ENCODE measurements at regions not wholly inside any gene's neighbourhood (a gene's known extent, or its start where the extent isn't known, plus 50 kb on each side); places are given as distances from the start of the nearest gene placed in this dataset.

DNA sequence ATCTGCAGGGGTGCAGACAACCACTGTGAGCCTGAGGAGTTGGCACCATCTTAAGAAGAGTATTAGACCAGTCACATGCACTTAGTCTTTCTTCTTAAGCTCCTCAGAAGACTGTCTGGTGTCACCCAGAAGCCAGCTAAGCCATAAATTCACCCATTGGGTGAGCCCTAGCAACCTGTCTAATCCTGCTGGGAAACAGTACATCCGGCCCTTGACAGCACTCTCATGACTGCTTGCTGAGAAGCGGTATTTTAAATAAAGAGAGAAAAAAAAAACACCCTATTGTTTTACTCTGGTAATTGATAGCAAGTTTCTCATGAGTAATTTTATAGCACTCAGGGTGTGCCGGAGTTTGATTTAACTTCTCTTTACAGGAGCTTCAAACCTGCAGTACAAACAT, 134.7 kb downstream of the SOX9 start:
- no peak overlapping the region for H3K4me3 ChIP-seq (ENCODE audit: low read depth, low read length)
- no peaks in the 10 kb centered on the region for H3K4me1 ChIP-seq (ENCODE audit: control insufficient read depth, insufficient read depth, low read length)
- no peaks in the 10 kb centered on the region for H3K9me3 ChIP-seq (ENCODE audit: control insufficient read depth, insufficient read depth, low read depth, low read length)
- H3K27ac ChIP-seq (ENCODE audit: low read depth, low read length): no peak overlapping the region
- no peaks in the 10 kb centered on the region for H3K36me3 ChIP-seq (ENCODE audit: control insufficient read depth, insufficient read depth, low read length)
- no peaks in the 10 kb centered on the region for H3K27me3 ChIP-seq (ENCODE audit: control insufficient read depth, insufficient read depth, low read length)
- H3K9ac ChIP-seq (ENCODE audit: low read length): no peak overlapping the region

DNA sequence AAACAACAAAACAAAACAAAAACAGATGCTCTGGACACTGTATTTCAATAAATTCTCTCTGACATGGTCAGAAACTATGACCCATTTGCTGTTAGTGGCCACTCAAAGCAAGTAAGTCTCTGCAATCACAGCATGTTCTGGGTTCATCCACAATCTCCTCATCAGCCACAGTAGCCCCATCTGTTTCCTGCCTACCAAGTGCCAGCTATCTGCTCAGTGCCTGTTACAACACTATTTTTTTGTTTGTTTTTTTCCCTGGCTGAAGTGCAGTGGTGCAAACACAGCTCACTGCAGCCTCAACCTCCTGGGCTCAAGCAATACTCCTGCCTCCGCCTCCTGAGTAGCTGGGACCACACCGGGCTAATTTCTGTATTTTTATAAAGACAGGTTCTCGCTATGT, 137.9 kb downstream of the SOX9 start:
- H3K27ac ChIP-seq (ENCODE audit: low read depth, low read length): no peak overlapping the region
- H3K27me3 ChIP-seq (ENCODE audit: control insufficient read depth, insufficient read depth, low read length): no peaks in the 10 kb centered on the region
- H3K36me3 ChIP-seq (ENCODE audit: control insufficient read depth, insufficient read depth, low read length): no peaks in the 10 kb centered on the region
- no peak overlapping the region for H3K4me3 ChIP-seq (ENCODE audit: low read depth, low read length)
- H3K9me3 ChIP-seq (ENCODE audit: control insufficient read depth, insufficient read depth, low read depth, low read length): 0 out of 2 replicates have a peak, but pooled peaks cover 2% of the 10 kb centered on the region
- H3K9ac ChIP-seq (ENCODE audit: low read length): no peak overlapping the region
- no peaks in the 10 kb centered on the region for H3K4me1 ChIP-seq (ENCODE audit: control insufficient read depth, insufficient read depth, low read length)

DNA sequence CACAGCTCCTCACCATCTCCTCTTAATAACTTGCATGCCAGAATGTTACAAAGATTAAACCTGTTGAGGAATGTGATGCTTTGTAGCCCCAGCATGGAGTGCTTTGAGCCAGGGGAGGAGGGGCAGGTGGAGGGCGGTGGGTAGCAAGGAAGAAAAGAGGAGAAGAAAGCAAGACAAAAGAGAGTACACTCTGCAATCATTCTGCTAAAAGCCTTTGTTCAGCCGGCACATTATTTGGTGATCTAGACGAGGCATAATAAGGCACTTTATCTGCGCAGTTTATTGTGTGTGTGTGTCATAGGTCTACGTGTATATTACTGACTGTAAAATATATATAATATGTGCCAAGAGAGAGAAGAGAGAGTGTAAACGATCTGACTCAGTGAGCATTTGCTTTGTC, 139.1 kb downstream of the SOX9 start:
- H3K9ac ChIP-seq (ENCODE audit: low read length): no peak overlapping the region
- H3K27me3 ChIP-seq (ENCODE audit: control insufficient read depth, insufficient read depth, low read length): no peaks in the 10 kb centered on the region
- no peaks in the 10 kb centered on the region for H3K36me3 ChIP-seq (ENCODE audit: control insufficient read depth, insufficient read depth, low read length)
- no peaks in the 10 kb centered on the region for H3K4me1 ChIP-seq (ENCODE audit: control insufficient read depth, insufficient read depth, low read length)
- H3K9me3 ChIP-seq (ENCODE audit: control insufficient read depth, insufficient read depth, low read depth, low read length): 0 out of 2 replicates have a peak, but pooled peaks cover 2% of the 10 kb centered on the region
- no peak overlapping the region for H3K27ac ChIP-seq (ENCODE audit: low read depth, low read length)
- no peak overlapping the region for H3K4me3 ChIP-seq (ENCODE audit: low read depth, low read length)

DNA sequence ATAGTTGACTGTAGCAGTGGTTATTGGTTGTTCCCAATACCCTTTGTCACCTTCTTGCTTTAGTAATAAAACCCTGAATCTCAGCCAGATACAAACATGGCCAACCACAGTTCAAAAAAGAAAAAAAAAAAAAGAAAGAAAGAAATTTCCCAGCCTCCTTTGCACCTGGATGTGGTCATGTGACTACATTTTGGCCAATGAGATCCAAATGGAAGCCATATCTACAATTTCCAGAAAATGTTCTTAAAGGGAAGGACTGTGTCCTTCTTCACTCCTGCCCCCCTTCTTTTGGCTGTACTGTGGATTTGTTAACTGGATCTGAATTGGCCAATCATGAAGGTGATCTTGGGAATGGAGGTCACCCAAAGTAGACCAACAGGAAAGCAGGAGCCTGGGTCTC, 141.9 kb downstream of the SOX9 start:
- H3K27me3 ChIP-seq (ENCODE audit: control insufficient read depth, insufficient read depth, low read length): no peaks in the 10 kb centered on the region
- H3K36me3 ChIP-seq (ENCODE audit: control insufficient read depth, insufficient read depth, low read length): no peaks in the 10 kb centered on the region
- peaks cover 4% of the 10 kb centered on the region; the same call in 1 of the 2 replicates for H3K4me1 ChIP-seq (ENCODE audit: control insufficient read depth, insufficient read depth, low read length)
- H3K9ac ChIP-seq (ENCODE audit: low read length): no peak overlapping the region
- no peak overlapping the region for H3K27ac ChIP-seq (ENCODE audit: low read depth, low read length)
- 0 out of 2 replicates have a peak, but pooled peaks cover 2% of the 10 kb centered on the region for H3K9me3 ChIP-seq (ENCODE audit: control insufficient read depth, insufficient read depth, low read depth, low read length)
- no peak overlapping the region for H3K4me3 ChIP-seq (ENCODE audit: low read depth, low read length)

DNA sequence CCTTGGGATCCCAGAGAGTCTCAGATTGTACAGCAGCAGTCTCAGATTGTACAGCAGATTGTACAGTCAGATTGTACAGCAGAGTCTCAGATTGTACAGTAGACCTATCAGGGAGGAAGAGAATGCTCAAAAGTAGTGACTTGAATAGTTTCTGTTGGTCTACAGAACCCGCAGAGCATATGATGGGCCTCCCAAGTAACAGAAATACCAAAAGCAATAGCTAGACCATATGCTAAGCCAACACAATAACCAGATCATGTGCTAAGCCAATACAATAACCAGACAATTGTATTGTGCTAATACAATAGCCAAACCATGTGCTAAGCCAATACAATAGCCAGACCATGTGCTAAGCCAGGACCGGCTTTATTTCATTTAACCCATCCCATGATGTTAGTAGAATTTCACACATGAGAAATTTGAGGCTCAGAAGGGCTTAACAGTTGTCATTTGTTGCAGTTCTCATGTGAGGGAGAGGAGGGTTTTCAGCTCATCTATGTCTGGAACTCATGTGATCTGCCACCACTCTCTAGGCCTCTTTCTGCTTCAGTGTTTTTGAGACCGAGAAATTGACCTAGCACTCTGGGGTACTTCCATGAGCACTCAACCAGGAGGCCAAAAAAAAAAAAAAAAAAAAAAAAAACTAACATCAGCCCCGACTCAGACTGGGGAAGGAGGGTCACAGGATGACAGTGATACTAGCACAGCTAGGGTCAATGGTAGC, 144.0 kb downstream of the SOX9 start:
- H3K9me3 ChIP-seq (ENCODE audit: control insufficient read depth, insufficient read depth, low read depth, low read length): 0 out of 2 replicates have a peak, but pooled peaks cover 2% of the 10 kb centered on the region
- no peaks in the 10 kb centered on the region for H3K36me3 ChIP-seq (ENCODE audit: control insufficient read depth, insufficient read depth, low read length)
- H3K9ac ChIP-seq (ENCODE audit: low read length): no peak overlapping the region
- peaks cover 12% of the 10 kb centered on the region for H3K4me1 ChIP-seq (ENCODE audit: control insufficient read depth, insufficient read depth, low read length)
- no peaks in the 10 kb centered on the region for H3K27me3 ChIP-seq (ENCODE audit: control insufficient read depth, insufficient read depth, low read length)
- no peak overlapping the region for H3K4me3 ChIP-seq (ENCODE audit: low read depth, low read length)
- no peak overlapping the region for H3K27ac ChIP-seq (ENCODE audit: low read depth, low read length)

DNA sequence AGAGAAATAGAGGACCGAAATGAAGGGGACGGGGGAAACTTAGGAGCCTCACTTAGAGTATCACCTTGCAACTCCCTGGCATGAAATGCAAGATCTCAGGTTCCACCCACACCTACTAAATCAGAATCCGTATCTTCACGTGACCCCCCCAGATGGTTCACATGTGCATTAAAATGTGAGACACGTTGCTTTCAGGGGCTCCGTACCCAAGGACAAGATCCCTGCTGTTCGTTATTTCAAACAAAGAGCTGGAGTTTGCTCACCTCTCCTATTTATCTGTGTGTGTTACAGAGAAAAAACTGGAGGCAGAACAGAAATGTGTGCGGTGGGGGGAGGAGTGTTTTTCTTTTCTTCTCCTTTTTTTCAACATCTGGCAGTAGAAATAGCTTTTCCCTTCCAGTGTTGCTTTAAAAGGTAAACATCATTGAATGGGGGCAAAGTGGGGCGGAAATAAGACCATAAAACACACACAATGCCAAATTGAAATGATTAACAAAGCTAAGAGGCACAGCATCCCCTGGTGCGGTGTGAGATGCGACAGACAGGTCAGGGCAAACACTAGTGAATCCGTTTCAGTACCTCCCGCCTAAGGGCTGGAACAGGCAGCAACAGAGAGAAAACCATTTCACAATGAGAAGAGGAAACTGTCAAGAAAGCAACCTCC, 145.4 kb downstream of the SOX9 start:
- 0 out of 2 replicates have a peak, but pooled peaks cover 2% of the 10 kb centered on the region for H3K9me3 ChIP-seq (ENCODE audit: control insufficient read depth, insufficient read depth, low read depth, low read length)
- H3K27ac ChIP-seq (ENCODE audit: low read depth, low read length): no peak overlapping the region
- H3K27me3 ChIP-seq (ENCODE audit: control insufficient read depth, insufficient read depth, low read length): no peaks in the 10 kb centered on the region
- H3K4me3 ChIP-seq (ENCODE audit: low read depth, low read length): no peak overlapping the region
- no peak overlapping the region for H3K9ac ChIP-seq (ENCODE audit: low read length)
- peaks cover 12% of the 10 kb centered on the region for H3K4me1 ChIP-seq (ENCODE audit: control insufficient read depth, insufficient read depth, low read length)
- H3K36me3 ChIP-seq (ENCODE audit: control insufficient read depth, insufficient read depth, low read length): no peaks in the 10 kb centered on the region

DNA sequence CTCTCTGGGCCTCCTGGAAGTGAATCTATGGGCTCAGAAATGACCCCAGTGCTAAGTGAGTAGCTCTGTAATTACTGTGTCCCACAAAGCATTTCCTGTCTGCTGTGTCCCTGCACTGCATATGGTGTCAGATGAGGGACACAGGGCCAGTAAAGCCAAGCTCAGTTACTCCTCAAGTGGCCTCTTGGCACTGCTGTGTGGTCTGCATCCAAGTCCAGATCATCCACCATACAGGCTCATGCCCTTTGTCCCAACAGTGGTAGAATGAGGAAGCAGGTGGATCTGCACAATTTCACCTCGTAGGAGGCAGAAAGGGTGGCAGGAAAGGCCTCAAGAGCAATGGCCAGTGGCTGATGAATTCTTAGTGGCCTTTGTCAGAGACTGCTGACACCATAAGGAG, 146.8 kb downstream of the SOX9 start:
- Histone ChIP-seq H3K36me3 (ENCODE audit: control insufficient read depth, insufficient read depth, low read length) (no peaks in the 10 kb centered on the region), H3K4me1 (ENCODE audit: control insufficient read depth, insufficient read depth, low read length) (peaks cover 12% of the 10 kb centered on the region), H3K4me3 (ENCODE audit: low read depth, low read length) (no peak overlapping the region), H3K9ac (ENCODE audit: low read length) (no peak overlapping the region), H3K9me3 (ENCODE audit: control insufficient read depth, insufficient read depth, low read depth, low read length) (no peaks in the 10 kb centered on the region), H3K27ac (ENCODE audit: low read depth, low read length) (no peak overlapping the region), H3K27me3 (ENCODE audit: control insufficient read depth, insufficient read depth, low read length) (no peaks in the 10 kb centered on the region)

DNA sequence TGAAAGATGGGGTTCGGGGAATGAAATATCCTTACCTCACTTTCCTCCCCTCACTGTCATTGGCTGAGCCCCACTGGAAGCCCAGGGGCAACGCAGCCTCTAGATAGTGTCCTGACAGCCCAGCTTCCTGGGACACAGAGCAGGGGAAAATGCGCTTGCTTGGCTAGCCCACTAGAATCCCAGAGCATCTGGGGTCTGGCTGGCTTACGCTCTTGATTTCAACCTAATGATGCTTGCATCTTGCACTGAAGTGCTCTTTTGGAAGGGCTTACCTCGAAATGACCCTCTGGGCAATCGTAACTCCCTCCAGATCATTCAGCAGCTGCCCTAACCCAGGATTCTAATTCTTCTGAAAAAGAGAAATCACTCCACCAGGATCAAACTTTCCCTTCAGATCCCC, 147.6 kb downstream of the SOX9 start:
- Histone ChIP-seq H3K27me3 (ENCODE audit: control insufficient read depth, insufficient read depth, low read length) (no peaks in the 10 kb centered on the region), H3K36me3 (ENCODE audit: control insufficient read depth, insufficient read depth, low read length) (no peaks in the 10 kb centered on the region), H3K9ac (ENCODE audit: low read length) (no peak overlapping the region), H3K27ac (ENCODE audit: low read depth, low read length) (no peak overlapping the region), H3K4me3 (ENCODE audit: low read depth, low read length) (no peak overlapping the region), H3K9me3 (ENCODE audit: control insufficient read depth, insufficient read depth, low read depth, low read length) (no peaks in the 10 kb centered on the region), H3K4me1 (ENCODE audit: control insufficient read depth, insufficient read depth, low read length) (peaks cover 15% of the 10 kb centered on the region)

DNA sequence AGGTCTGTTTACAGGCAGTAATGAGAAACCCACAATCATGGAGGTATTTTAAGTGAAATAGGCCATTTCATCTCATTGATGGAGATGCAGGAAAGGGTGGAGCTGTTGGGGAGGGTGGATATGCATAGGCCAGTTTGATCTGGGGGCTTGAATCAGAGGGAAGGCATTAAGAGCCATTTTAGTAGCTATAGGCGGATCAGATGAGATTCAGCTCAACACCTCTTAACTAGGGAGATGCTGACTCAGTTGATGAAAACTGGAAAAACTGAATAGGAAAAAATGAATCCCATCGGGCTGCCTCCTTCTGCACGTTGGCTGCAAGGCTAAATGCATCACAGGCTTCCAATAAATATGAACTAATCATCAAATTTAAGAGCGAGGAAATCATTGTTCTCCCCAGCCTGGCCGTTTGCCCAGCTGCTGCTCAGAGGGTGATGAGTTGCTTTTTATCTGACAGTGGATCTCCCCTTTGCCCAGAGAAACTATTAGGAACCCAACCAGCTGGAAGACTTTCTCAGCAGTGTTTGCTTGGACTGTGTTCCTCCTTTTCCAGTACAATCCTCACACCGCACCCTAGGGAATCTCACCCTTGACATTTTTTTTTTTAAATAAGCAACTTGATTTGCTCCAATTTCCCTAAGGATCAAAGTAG, 149.6 kb downstream of the SOX9 start:
- H3K9ac ChIP-seq (ENCODE audit: low read length): no peak overlapping the region
- H3K36me3 ChIP-seq (ENCODE audit: control insufficient read depth, insufficient read depth, low read length): no peaks in the 10 kb centered on the region
- no peak overlapping the region for H3K4me3 ChIP-seq (ENCODE audit: low read depth, low read length)

DNA sequence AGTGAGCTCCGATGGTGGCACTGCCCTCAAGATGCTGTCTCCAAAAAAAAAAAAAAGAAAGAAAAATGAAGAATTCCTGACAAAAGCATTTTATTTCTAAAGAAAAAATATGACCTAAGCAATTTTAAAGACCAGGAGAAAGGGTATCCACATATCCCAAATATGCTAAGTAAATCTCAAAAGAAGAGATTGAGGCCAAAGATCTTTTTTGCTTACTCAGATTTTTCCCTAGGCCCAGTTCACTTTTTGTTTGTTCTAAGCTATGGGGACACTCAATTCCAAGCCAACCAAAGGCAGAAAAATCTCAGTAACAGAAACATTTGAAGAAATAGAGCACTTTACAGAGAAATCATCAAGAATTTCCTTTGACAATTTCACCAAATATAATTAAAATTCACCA, 150.8 kb downstream of the SOX9 start:
- H3K27ac ChIP-seq (ENCODE audit: low read depth, low read length): no peak overlapping the region
- peaks cover 4% of the 10 kb centered on the region; the same call in 1 of the 2 replicates for H3K27me3 ChIP-seq (ENCODE audit: control insufficient read depth, insufficient read depth, low read length)
- H3K4me3 ChIP-seq (ENCODE audit: low read depth, low read length): no peak overlapping the region
- peaks cover 13% of the 10 kb centered on the region; the same call in 1 of the 2 replicates for H3K4me1 ChIP-seq (ENCODE audit: control insufficient read depth, insufficient read depth, low read length)
- no peak overlapping the region for H3K9ac ChIP-seq (ENCODE audit: low read length)
- H3K9me3 ChIP-seq (ENCODE audit: control insufficient read depth, insufficient read depth, low read depth, low read length): peaks cover 8% of the 10 kb centered on the region; the same call in 1 of the 2 replicates
- H3K36me3 ChIP-seq (ENCODE audit: control insufficient read depth, insufficient read depth, low read length): no peaks in the 10 kb centered on the region

More for the DNA sequence above, 149.6 kb downstream of the SOX9 start:
- Histone ChIP-seq H3K27ac (ENCODE audit: low read depth, low read length) (no peak overlapping the region), H3K4me1 (ENCODE audit: control insufficient read depth, insufficient read depth, low read length) (peaks cover 17% of the 10 kb centered on the region), H3K27me3 (ENCODE audit: control insufficient read depth, insufficient read depth, low read length) (peaks cover 4% of the 10 kb centered on the region; the same call in 1 of the 2 replicates), H3K9me3 (ENCODE audit: control insufficient read depth, insufficient read depth, low read depth, low read length) (peaks cover 1% of the 10 kb centered on the region; the same call in 1 of the 2 replicates)

Data from HUES6 (cell line).